Natural killer cell (primary cell): ENCODE measurements at regions not wholly inside any gene's neighbourhood (a gene's known extent, or its start where the extent isn't known, plus 50 kb on each side); places are given as distances from the start of the nearest gene placed in this dataset.

Experiments used
- ATAC-seq, 3 donors: fragments of 150-1000 bp in 2 of 3; fragments of 200-7000 bp in 1 of 3; cut with Tn5 transposase; 1 replicate in 1 of 3; 2 replicates in 2 of 3; pipeline ENCODE4 v1.10.0; 2021; ENCODE audit warnings: mild to moderate bottlenecking in 2 of 3, moderate library complexity in 2 of 3
- DNase-seq, 2 donors: peaks; one replicate each; pipeline versions ENCODE4 v3.0.0 to v3.0.0-alpha.2; 2013 to 2021; ENCODE audit warnings: mixed read lengths in 1 of 2
- H3K27ac ChIP-seq: one replicate; pipeline ENCODE4 v1.5.1; 2013; ENCODE audit warnings: mild to moderate bottlenecking, low read length
- H3K27me3 ChIP-seq: one replicate; pipeline ENCODE4 v1.6.1; 2013; ENCODE audit warnings: low read length; ENCODE audit not compliant: control insufficient read depth, insufficient read depth
- H3K36me3 ChIP-seq: one replicate; pipeline ENCODE4 v1.6.1; 2013; ENCODE audit warnings: low read length; ENCODE audit not compliant: control insufficient read depth, insufficient read depth
- H3K4me1 ChIP-seq: one replicate; pipeline ENCODE4 v1.6.1; 2013; ENCODE audit warnings: low read length; ENCODE audit not compliant: control insufficient read depth, insufficient read depth
- H3K4me3 ChIP-seq: one replicate; pipeline ENCODE4 v1.5.1; 2013; ENCODE audit warnings: low read length
- H3K9me3 ChIP-seq: one replicate; pipeline ENCODE4 v1.6.1; 2013; ENCODE audit warnings: low read length; ENCODE audit not compliant: control insufficient read depth, insufficient read depth
- H3K27ac Mint-ChIP-seq, 2 donors: one replicate each; pipeline ENCODE4 v1.8.0; 2022; ENCODE audit warnings: mild to moderate bottlenecking in 2 of 2, mixed read lengths in 2 of 2, moderate library complexity in 1 of 2
- H3K27me3 Mint-ChIP-seq, 2 donors: one replicate each; pipeline ENCODE4 v1.8.0; 2022; ENCODE audit warnings: low read depth in 2 of 2, mixed read lengths in 2 of 2
- H3K36me3 Mint-ChIP-seq: one replicate; pipeline ENCODE4 v1.8.0; 2022; ENCODE audit warnings: mixed read lengths
- H3K4me1 Mint-ChIP-seq, 2 donors: one replicate each; pipeline ENCODE4 v1.8.0; 2022; ENCODE audit warnings: mixed read lengths in 2 of 2
- H3K4me3 Mint-ChIP-seq: one replicate; pipeline ENCODE4 v1.8.0; 2022; ENCODE audit warnings: mild to moderate bottlenecking, moderate library complexity, mixed read lengths
- H3K9me3 Mint-ChIP-seq, 2 donors: one replicate each; pipeline ENCODE4 v1.8.0; 2022; ENCODE audit warnings: mixed read lengths in 2 of 2
- CTCF ChIP-seq: fragments of 200-600 bp; IDR thresholded peaks from one replicate; pipeline ENCODE4 v1.8.0; 2022; ENCODE audit warnings: antibody characterized with exemption
- WGBS: methylation state at CpG from one replicate; pipeline ENCODE4 v1.1.7; 2013; ENCODE audit warnings: missing lambda C conversion rate; ENCODE audit not compliant: insufficient coverage; 5-methylcytosine and 5-hydroxymethylcytosine counted together
- intact Hi-C: fragments of 100-400 bp; cut with micrococcal nuclease; formaldehyde crosslinking; loops from one replicate; pipeline ENCODE4 v1.14.2; 2022

- Mint-ChIP-seq H3K36me3 (no peaks in the 10 kb centered on the region), H3K27me3 (peaks cover 5 to 7% of the 10 kb centered on the region in 2 donors), H3K4me3 (no peak overlapping the region), H3K27ac (no peak overlapping the region), H3K9me3 (no peaks in the 10 kb centered on the region), H3K4me1 (no peaks in the 10 kb centered on the region)
- intact Hi-C loops, result no loop called here
- no peaks in the 10 kb centered on the region for H3K27me3 ChIP-seq
- no peak overlapping the region for H3K4me3 ChIP-seq
- no peaks in the 10 kb centered on the region for H3K4me1 ChIP-seq
- H3K9me3 ChIP-seq, result no peaks in the 10 kb centered on the region
- no peak for ATAC-seq
- WGBS, result 27% methylated on average over 4 of the region's 4 CpGs
- DNase-seq, result no peak
- TF ChIP-seq CTCF, result no peak
- H3K36me3 ChIP-seq, result no peaks in the 10 kb centered on the region
- no peak overlapping the region for H3K27ac ChIP-seq
Measured at GRCh38 chr13:77423296-77423695, 96.4 kb upstream of the MYCBP2 start.

DNA sequence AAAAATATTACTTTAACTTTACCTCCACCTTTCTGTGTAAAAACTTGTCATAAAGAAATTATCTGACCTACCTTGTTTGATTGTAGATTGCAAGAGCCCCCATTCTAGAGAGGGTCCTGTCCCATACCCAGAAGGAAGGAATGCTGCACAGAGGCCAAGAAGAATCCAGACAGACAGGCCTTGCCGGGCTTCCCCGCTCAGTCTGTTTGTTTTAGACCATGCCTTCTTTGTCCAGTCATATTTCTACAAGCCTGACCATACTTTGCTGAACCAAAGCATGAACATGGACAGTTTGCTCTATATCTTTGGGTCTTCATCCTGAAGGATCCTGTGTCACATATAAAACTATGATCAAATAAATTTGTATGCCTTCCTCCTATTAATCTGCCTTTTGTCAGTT lies 95.8 kb upstream of the MYCBP2 start:
- no peak overlapping the region for H3K27ac Mint-ChIP-seq
- intact Hi-C loops, result no loop called here

GRCh38 chr13:77417897-77418296 lies 91.0 kb upstream of the MYCBP2 start:
- no peak overlapping the region for H3K27ac ChIP-seq
- ATAC-seq (no peak), DNase-seq (no peak)
- H3K36me3 Mint-ChIP-seq, result no peaks in the 10 kb centered on the region
- no peaks in the 10 kb centered on the region for H3K4me1 ChIP-seq
- no peaks in the 10 kb centered on the region for H3K4me1 Mint-ChIP-seq
- no peak overlapping the region for H3K27ac Mint-ChIP-seq
- H3K27me3 Mint-ChIP-seq, result peaks cover 0 to 5% of the 10 kb centered on the region in 2 donors
- WGBS, result 86% methylated on average over 3 of the region's 4 CpGs
- H3K9me3 ChIP-seq, result no peaks in the 10 kb centered on the region
- no peaks in the 10 kb centered on the region for H3K9me3 Mint-ChIP-seq
- no peak overlapping the region for H3K4me3 Mint-ChIP-seq
- no peaks in the 10 kb centered on the region for H3K27me3 ChIP-seq
- TF ChIP-seq CTCF, result no peak
- intact Hi-C loops, result no loop called here
- H3K36me3 ChIP-seq, result no peaks in the 10 kb centered on the region
- H3K4me3 ChIP-seq, result no peak overlapping the region

More for the DNA sequence above, 95.8 kb upstream of the MYCBP2 start:
- Histone ChIP-seq H3K9me3 (no peaks in the 10 kb centered on the region), H3K4me1 (no peaks in the 10 kb centered on the region), H3K27ac (no peak overlapping the region), H3K4me3 (no peak overlapping the region), H3K36me3 (no peaks in the 10 kb centered on the region), H3K27me3 (no peaks in the 10 kb centered on the region)
- TF ChIP-seq CTCF, result no peak
- Mint-ChIP-seq H3K4me3 (no peak overlapping the region), H3K36me3 (no peaks in the 10 kb centered on the region), H3K9me3 (no peaks in the 10 kb centered on the region), H3K27me3 (peaks cover 5 to 7% of the 10 kb centered on the region in 2 donors), H3K4me1 (no peaks in the 10 kb centered on the region)
- no peak for ATAC-seq
- no peak for DNase-seq
- whole genome bisulfite sequencing, result 98% methylated on average over 2 of the region's 2 CpGs

- no peak for ATAC-seq
- no peak overlapping the region for H3K27ac Mint-ChIP-seq
- no peaks in the 10 kb centered on the region for H3K36me3 Mint-ChIP-seq
Measured at GRCh38 chr13:77416666-77417212, 89.8 kb upstream of the MYCBP2 start.

More at GRCh38 chr13:77416666-77417212, 89.8 kb upstream of the MYCBP2 start:
- no peak for DNase-seq
- Mint-ChIP-seq H3K4me3 (no peak overlapping the region), H3K27me3 (peaks cover 0 to 2% of the 10 kb centered on the region in 2 donors), H3K9me3 (no peaks in the 10 kb centered on the region), H3K4me1 (no peaks in the 10 kb centered on the region)
- Histone ChIP-seq H3K36me3 (no peaks in the 10 kb centered on the region), H3K4me1 (no peaks in the 10 kb centered on the region), H3K27ac (no peak overlapping the region), H3K27me3 (no peaks in the 10 kb centered on the region), H3K4me3 (no peak overlapping the region), H3K9me3 (no peaks in the 10 kb centered on the region)
- 50% methylated on average over 2 of the region's 6 CpGs for WGBS
- intact Hi-C loops, result no loop called here
- TF ChIP-seq CTCF, result no peak
